ENCODE measurements at regions not wholly inside any gene's neighbourhood (a gene's known extent, or its start where the extent isn't known, plus 50 kb on each side); places are given as distances from the start of the nearest gene placed in this dataset.

GRCh38 chr5:125177340-125177739 is 430.9 kb upstream of the ZNF608 start:
- 87% methylated on average over 4 of the region's 4 CpGs for WGBS
- no peaks in the 10 kb centered on the region for H3K27me3 ChIP-seq (ENCODE audit: control insufficient read depth in 4 of 4, insufficient read depth in 4 of 4, low read length in 3 of 4)
- H3K4me1 ChIP-seq (ENCODE audit: control insufficient read depth in 4 of 4, insufficient read depth in 4 of 4, low read length in 3 of 4): no peaks in the 10 kb centered on the region
- TF ChIP-seq ZBTB33 (IDR thresholded peaks at IDR 0.05) (no peak), MAX (IDR thresholded peaks at IDR 0.05) (no peak), SP1 (IDR thresholded peaks at IDR 0.05) (no peak), YY1 (IDR thresholded peaks at IDR 0.05) (no peak), HNF4G (IDR thresholded peaks at IDR 0.05) (no peak), REST (IDR thresholded peaks at IDR 0.05) (no peak), ATF3 (IDR thresholded peaks at IDR 0.05) (no peak), TAF1 (conservative IDR thresholded peaks at IDR 0.05) (no peak), HNF4A (conservative IDR thresholded peaks at IDR 0.05) (no peak), JUND (IDR thresholded peaks at IDR 0.05) (no peak), FOXA2 (IDR thresholded peaks at IDR 0.05) (no peak), GABPA (IDR thresholded peaks at IDR 0.05 in 1 of 2, conservative IDR thresholded peaks at IDR 0.05 in 1 of 2) (no peak), RAD21 (IDR thresholded peaks at IDR 0.05) (no peak), FOXA1 (IDR thresholded peaks at IDR 0.05) (no peak)
- no peak overlapping the region for H3K4me3 ChIP-seq (ENCODE audit: low read depth in 1 of 3, low read length in 3 of 3)
- no peaks in the 10 kb centered on the region for H3K36me3 ChIP-seq (ENCODE audit: control insufficient read depth in 4 of 4, insufficient read depth in 3 of 4, low read depth in 1 of 4, low read length in 3 of 4)
- no peak overlapping the region for H3K27ac ChIP-seq (ENCODE audit: low read depth in 1 of 2, low read length in 2 of 2)
- H3K9ac ChIP-seq (ENCODE audit: low read depth in 1 of 2, low read length in 2 of 2): no peak overlapping the region
- no peaks in the 10 kb centered on the region for H3K9me3 ChIP-seq (ENCODE audit: control insufficient read depth in 4 of 4, low read length in 3 of 4)
- no peak for DNase-seq (ENCODE audit: low spot score)

GRCh38 chr5:125179612-125180011 is 433.2 kb upstream of the ZNF608 start:
- no peak for DNase-seq (ENCODE audit: low spot score)
- Histone ChIP-seq H3K27ac (ENCODE audit: low read depth in 1 of 2, low read length in 2 of 2) (no peak overlapping the region), H3K9me3 (ENCODE audit: control insufficient read depth in 4 of 4, low read length in 3 of 4) (no peaks in the 10 kb centered on the region), H3K27me3 (ENCODE audit: control insufficient read depth in 4 of 4, insufficient read depth in 4 of 4, low read length in 3 of 4) (no peaks in the 10 kb centered on the region), H3K4me1 (ENCODE audit: control insufficient read depth in 4 of 4, insufficient read depth in 4 of 4, low read length in 3 of 4) (no peaks in the 10 kb centered on the region), H3K9ac (ENCODE audit: low read depth in 1 of 2, low read length in 2 of 2) (no peak overlapping the region), H3K4me3 (ENCODE audit: low read depth in 1 of 3, low read length in 3 of 3) (no peak overlapping the region), H3K36me3 (ENCODE audit: control insufficient read depth in 4 of 4, insufficient read depth in 3 of 4, low read depth in 1 of 4, low read length in 3 of 4) (no peaks in the 10 kb centered on the region)
- TF ChIP-seq FOXA1 (IDR thresholded peaks at IDR 0.05) (no peak), JUND (IDR thresholded peaks at IDR 0.05) (no peak), FOXA2 (IDR thresholded peaks at IDR 0.05) (no peak), HNF4A (conservative IDR thresholded peaks at IDR 0.05) (no peak), YY1 (IDR thresholded peaks at IDR 0.05) (no peak), SP1 (IDR thresholded peaks at IDR 0.05) (no peak), ZBTB33 (IDR thresholded peaks at IDR 0.05) (no peak), CTCF (IDR thresholded peaks at IDR 0.05; ENCODE audit: low read depth, low read length, missing input control) (no peak), TAF1 (conservative IDR thresholded peaks at IDR 0.05) (no peak), GABPA (IDR thresholded peaks at IDR 0.05 in 1 of 2, conservative IDR thresholded peaks at IDR 0.05 in 1 of 2) (no peak), RAD21 (IDR thresholded peaks at IDR 0.05) (no peak), EGR1 (IDR thresholded peaks at IDR 0.05; ENCODE audit: low read depth in 2 of 2) (no peak)

Measured in liver (tissue), 8 donors.